GM12865 (cell line): ENCODE measurements at regions not wholly inside any gene's neighbourhood (a gene's known extent, or its start where the extent isn't known, plus 50 kb on each side); places are given as distances from the start of the nearest gene placed in this dataset.

Experiments
- DNase-seq: peaks from one replicate; pipeline ENCODE4 v3.0.0; 2010; ENCODE audit warnings: low read depth
- H3K4me3 ChIP-seq: 2 replicates; pipeline ENCODE4 v1.5.1; 2011; ENCODE audit warnings: mild to moderate bottlenecking, low read depth, low read length, control low read depth
- CTCF ChIP-seq: IDR thresholded peaks from 2 replicates; pipeline ENCODE4 v1.5.1; 2011; ENCODE audit warnings: low read length, control low read depth, low read depth, inconsistent platforms; ENCODE audit not compliant: insufficient read depth; ENCODE audit errors: missing control alignments

GRCh38 chr7:115349635-115350034, 427.7 kb downstream of the MDFIC start:
- no peak overlapping the region for H3K4me3 ChIP-seq
- DNase-seq = no peak
- TF ChIP-seq CTCF = no peak

DNA sequence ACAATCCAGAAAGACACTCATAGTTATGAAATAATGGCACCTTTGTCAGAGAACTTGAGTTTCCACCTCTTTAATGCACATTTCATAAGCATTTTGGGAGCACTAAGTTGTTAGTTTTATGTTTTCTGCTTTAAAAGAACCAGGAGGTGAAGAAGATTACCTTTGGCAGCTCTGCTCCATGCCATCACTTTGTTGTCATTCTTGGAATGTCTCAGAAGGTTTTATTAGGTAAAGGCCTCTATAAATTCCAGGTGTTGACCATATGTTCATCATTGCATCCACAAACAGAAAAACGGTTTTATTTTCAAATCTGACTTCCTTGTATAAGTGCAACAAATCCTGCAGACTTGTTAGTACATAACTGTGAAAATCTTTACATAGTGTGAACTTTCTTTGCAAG, 424.8 kb downstream of the MDFIC start:
- no peak overlapping the region for H3K4me3 ChIP-seq
- no peak for DNase-seq
- no peak for TF ChIP-seq CTCF

- no peak overlapping the region for H3K4me3 ChIP-seq
- no peak for DNase-seq
- TF ChIP-seq CTCF = peak; percentile 31
Measured at GRCh38 chr7:115340828-115341227, 418.9 kb downstream of the MDFIC start.

DNA sequence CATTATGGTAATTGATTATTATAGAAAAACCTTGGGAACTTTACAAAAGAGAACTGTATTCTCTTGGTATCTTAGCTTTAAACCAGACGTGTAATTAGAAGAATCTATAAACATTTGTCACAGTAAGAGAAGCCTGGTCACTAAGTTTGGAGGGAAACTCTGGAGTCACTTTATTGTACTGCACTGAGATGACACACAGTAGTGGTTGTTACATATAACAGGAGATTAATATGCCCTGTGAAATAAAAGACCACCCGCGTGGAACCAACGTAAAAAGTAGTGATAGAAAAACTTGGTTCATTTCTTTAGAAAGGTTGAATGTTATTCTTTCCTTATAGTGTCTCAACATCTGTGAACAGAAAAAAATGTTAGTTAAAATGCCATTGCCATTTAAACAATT, 416.1 kb downstream of the MDFIC start:
- no peak for DNase-seq
- TF ChIP-seq CTCF = no peak

GRCh38 chr7:115332691-115333090, 410.8 kb downstream of the MDFIC start:
- DNase-seq = no peak
- no peak overlapping the region for H3K4me3 ChIP-seq
- TF ChIP-seq CTCF = no peak

More for the DNA sequence above, 416.1 kb downstream of the MDFIC start:
- no peak overlapping the region for H3K4me3 ChIP-seq

DNA sequence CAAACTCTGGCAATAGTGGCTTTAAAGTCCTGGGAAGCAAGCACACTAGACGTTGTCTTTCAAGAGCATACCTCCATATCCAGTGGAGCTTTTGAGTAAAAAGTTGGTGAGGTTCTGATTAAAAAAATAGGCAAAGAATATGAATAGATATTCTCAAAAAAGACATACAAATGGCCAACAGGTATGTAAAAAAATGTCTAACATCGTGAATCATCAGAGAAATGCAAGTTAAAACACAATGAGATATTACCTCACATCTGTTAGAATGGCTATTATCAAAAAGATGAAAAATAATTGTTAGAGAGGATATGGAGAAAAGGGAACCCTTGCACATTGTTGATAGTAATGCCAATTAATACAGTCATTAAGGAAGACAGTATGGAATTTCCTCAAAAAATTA, 407.1 kb downstream of the MDFIC start:
- no peak for TF ChIP-seq CTCF
- no peak overlapping the region for H3K4me3 ChIP-seq
- no peak for DNase-seq

DNA sequence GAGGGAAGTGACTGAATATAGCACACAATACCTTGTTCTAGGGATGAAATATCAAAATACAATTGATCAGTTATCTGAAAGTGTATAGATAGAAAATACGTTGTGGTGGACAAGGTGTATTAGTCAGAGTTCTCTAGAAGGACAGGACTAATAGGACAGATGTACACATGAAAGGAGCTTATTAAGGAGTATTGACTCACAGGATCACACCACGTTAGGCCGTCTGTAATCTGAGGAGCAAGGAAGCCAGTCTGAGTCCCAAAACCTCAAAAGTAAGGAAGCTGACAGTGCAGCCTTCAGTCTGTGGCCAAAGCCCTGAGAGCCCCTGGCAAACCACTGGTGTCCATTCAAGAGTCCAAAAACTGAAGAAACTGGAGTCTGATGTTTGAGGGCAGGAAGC, 406.1 kb downstream of the MDFIC start:
- TF ChIP-seq CTCF = no peak
- no peak overlapping the region for H3K4me3 ChIP-seq
- no peak for DNase-seq
